Endothelial cell of umbilical vein (primary cell): ENCODE measurements at regions not wholly inside any gene's neighbourhood (a gene's known extent, or its start where the extent isn't known, plus 50 kb on each side); places are given as distances from the start of the nearest gene placed in this dataset.

Experiments
- BruUV-seq: library from RNA; stranded (reverse); fragments of 400-500 nt; replicated peaks from 2 replicates; lab custom pipeline; 2021; lab: Mats Ljungman, UMichigan
- CTCF ChIA-PET: fragments of 300-600, 350-600 bp; sonication (Branson Sonifier 250); formaldehyde crosslinking; loops from one replicate; lab custom pipeline; 2021; ENCODE audit warnings: antibody characterized with exemption, inconsistent platforms; lab: Charles Lee
- POLR2A ChIA-PET: fragments of 300-600, 350-600 bp; sonication (Branson Sonifier 250); formaldehyde crosslinking; loops from one replicate; lab custom pipeline; 2021; ENCODE audit warnings: antibody characterized with exemption, inconsistent platforms; lab: Charles Lee
- DNase-seq: peaks from one replicate; pipeline ENCODE4 v3.0.0-alpha.2; 2011; ENCODE audit warnings: low read depth, low spot score
- FAIRE-seq: peaks from 2 replicates; lab custom pipeline; 2011; peaks lifted over from hg19 to GRCh38; lab: Jason Lieb, UNC
- H2AFZ ChIP-seq: 2 replicates; pipeline ENCODE4 v1.6.0; 2012; ENCODE audit warnings: low read depth, low read length, control low read depth, inconsistent platforms
- H3K27ac ChIP-seq: 2 replicates; pipeline ENCODE4 v1.5.1; 2011; ENCODE audit warnings: low read depth, mild to moderate bottlenecking, control low read depth, low read length, moderate library complexity; ENCODE audit not compliant: insufficient read depth
- H3K27me3 ChIP-seq, 2 experiments: 2 replicates each; pipeline versions ENCODE4 v1.6.0 to v1.6.1; 2011; ENCODE audit warnings: low read length in 2 of 2, mixed read lengths in 1 of 2; ENCODE audit not compliant: control insufficient read depth in 2 of 2, insufficient read depth in 2 of 2
- H3K36me3 ChIP-seq, 2 experiments: 2 replicates in 1 of 2; 3 replicates in 1 of 2; pipeline ENCODE4 v1.5.1; 2011; ENCODE audit warnings: low read length in 2 of 2, mild to moderate bottlenecking in 1 of 2, moderate library complexity in 1 of 2; ENCODE audit not compliant: control insufficient read depth in 2 of 2, insufficient read depth in 2 of 2; ENCODE audit errors: extremely low read depth in 1 of 2
- H3K4me1 ChIP-seq: 3 replicates; pipeline ENCODE4 v1.5.1; 2011; ENCODE audit warnings: mild to moderate bottlenecking, low read length; ENCODE audit not compliant: control insufficient read depth, insufficient read depth; ENCODE audit errors: extremely low read depth
- H3K4me2 ChIP-seq: 2 replicates; pipeline ENCODE4 v1.6.1; 2011; ENCODE audit warnings: low read length, control low read depth, mixed read lengths; ENCODE audit not compliant: insufficient read depth
- H3K4me3 ChIP-seq, 3 experiments: fragments of 200-600 bp in 1 of 3; sonication (generic), shearing (Covaris generic) in 1 of 3; replicated peaks in 1 of 3; 2 replicates each; pipeline ENCODE4 v1.5.1; 2011 to 2016; ENCODE audit warnings: control low read depth in 3 of 3, low read length in 3 of 3, mild to moderate bottlenecking in 2 of 3, inconsistent platforms in 1 of 3, low read depth in 1 of 3, moderate library complexity in 1 of 3; ENCODE audit not compliant: insufficient read depth in 1 of 3
- H3K79me2 ChIP-seq: 2 replicates; pipeline ENCODE4 v1.6.0; 2012; ENCODE audit warnings: low read length, inconsistent platforms; ENCODE audit not compliant: control insufficient read depth, insufficient read depth
- H3K9ac ChIP-seq: replicated peaks from 2 replicates; pipeline ENCODE3; 2011; ENCODE audit warnings: low read length, control low read depth; ENCODE audit not compliant: insufficient read depth; ENCODE audit errors: extremely low read depth
- H3K9me1 ChIP-seq: replicated peaks from 3 replicates; pipeline ENCODE4 v1.6.0; 2011; ENCODE audit warnings: mild to moderate bottlenecking, low read length; ENCODE audit not compliant: control insufficient read depth, insufficient read depth; ENCODE audit errors: extremely low read depth
- H3K9me3 ChIP-seq: replicated peaks from 2 replicates; pipeline ENCODE4 v1.5.1; 2012; ENCODE audit warnings: low read length, inconsistent platforms; ENCODE audit not compliant: control insufficient read depth, insufficient read depth
- H4K20me1 ChIP-seq: replicated peaks from 2 replicates; pipeline ENCODE3; 2011; ENCODE audit warnings: mild to moderate bottlenecking, low read length; ENCODE audit not compliant: control insufficient read depth, insufficient read depth; ENCODE audit errors: extremely low read depth
- EZH2 ChIP-seq: IDR thresholded peaks from 2 replicates; pipeline ENCODE4 v1.6.1; 2012; ENCODE audit warnings: borderline replicate concordance, low read depth, mild to moderate bottlenecking, moderate library complexity, low read length, inconsistent platforms; ENCODE audit not compliant: severe bottlenecking
- FOS ChIP-seq: IDR thresholded peaks from 2 replicates; pipeline ENCODE4 v1.6.1; 2011; ENCODE audit warnings: mild to moderate bottlenecking, low read length, moderate library complexity, borderline replicate concordance; ENCODE audit not compliant: insufficient read depth
- GATA2 ChIP-seq: IDR thresholded peaks from 2 replicates; pipeline ENCODE4 v1.7.0; 2011; ENCODE audit warnings: low read depth, mild to moderate bottlenecking, moderate library complexity, mixed read lengths, low read length; ENCODE audit not compliant: insufficient read length, insufficient read depth
- JUN ChIP-seq: IDR thresholded peaks from 2 replicates; pipeline ENCODE4 v1.6.1; 2011; ENCODE audit warnings: borderline replicate concordance, low read depth; ENCODE audit not compliant: insufficient read length, insufficient read depth
- MYC ChIP-seq: IDR thresholded peaks from one replicate; pipeline ENCODE4 v1.6.1; 2011; ENCODE audit warnings: mild to moderate bottlenecking, low read depth, low read length
- POLR2A ChIP-seq: IDR thresholded peaks from 2 replicates; pipeline ENCODE4 v1.6.1; 2012; ENCODE audit warnings: low read depth, mild to moderate bottlenecking, control low read depth, low read length
- POLR2AphosphoS5 ChIP-seq: IDR thresholded peaks from 2 replicates; pipeline ENCODE4 v1.6.1; 2012; ENCODE audit warnings: low read depth, mild to moderate bottlenecking, control low read depth, low read length, moderate library complexity; ENCODE audit not compliant: insufficient read depth
- dilution Hi-C: fragments of 300-500 bp; cut with MboI; formaldehyde crosslinking; loops from one replicate; pipeline ENCODE4 v1.15.0; 2019; ENCODE audit warnings: low sequenced_read_pairs; ENCODE audit not compliant: extremely low pct_ligation_motif_present
- intact Hi-C: fragments of 100-400 bp; cut with micrococcal nuclease; formaldehyde crosslinking; loops from one replicate; pipeline ENCODE4 v1.10.0; 2022
- TF ChIP-seq, protein P1 (sequence below): IDR thresholded peaks from 2 replicates; pipeline ENCODE4 v1.6.1; 2011; ENCODE audit not compliant: insufficient read depth, insufficient read length
- TF ChIP-seq, protein P2 (sequence below), 2 donors: IDR thresholded peaks; 1 replicate in 1 of 2; 2 replicates in 1 of 2; pipeline ENCODE4 v1.5.1; 2011; ENCODE audit warnings: low read length in 2 of 2, mild to moderate bottlenecking in 2 of 2, moderate library complexity in 2 of 2, control low read depth in 1 of 2, inconsistent platforms in 1 of 2, low read depth in 1 of 2; ENCODE audit not compliant: insufficient read depth in 1 of 2; ENCODE audit errors: extremely low read depth in 1 of 2

DNA sequence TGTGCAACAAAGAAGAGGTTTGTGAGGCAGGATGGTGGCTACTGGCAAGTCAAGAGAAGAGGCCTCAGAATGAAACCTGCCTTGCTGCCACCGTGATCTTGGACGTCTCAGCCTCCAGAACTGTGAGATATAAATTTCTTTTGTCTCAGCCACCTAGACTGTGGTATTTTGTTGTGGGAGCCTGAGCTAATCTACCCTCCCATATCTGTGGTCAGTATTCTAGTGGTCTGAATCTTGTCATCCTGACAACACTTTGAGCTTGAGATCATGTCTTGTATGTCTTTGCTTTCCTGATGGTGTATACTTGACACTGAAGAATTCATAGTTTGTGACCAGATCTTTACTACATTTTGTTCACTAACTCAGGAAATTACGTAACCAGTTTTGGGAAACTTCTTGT, 240.6 kb upstream of the GOLIM4 start:
- ChIA-PET POLR2A (no interaction called here), CTCF (no interaction called here)
- Histone ChIP-seq H3K4me2 (no peak overlapping the region), H2AFZ (no peak overlapping the region), H3K4me1 (no peaks in the 10 kb centered on the region), H3K79me2 (no peaks in the 10 kb centered on the region), H3K27ac (no peak overlapping the region), H3K9ac (no peak overlapping the region), H3K9me1 (no peaks in the 10 kb centered on the region), H4K20me1 (no peaks in the 10 kb centered on the region), H3K9me3 (no peaks in the 10 kb centered on the region), H3K36me3 (no peaks in the 10 kb centered on the region), H3K27me3 (no peaks in the 10 kb centered on the region), H3K4me3 (no peak overlapping the region)
- TF ChIP-seq EZH2 (no peak), POLR2AphosphoS5 (no peak), MYC (no peak), GATA2 (no peak), POLR2A (no peak), JUN (no peak), FOS (no peak)
- TF ChIP-seq, protein P1, sequence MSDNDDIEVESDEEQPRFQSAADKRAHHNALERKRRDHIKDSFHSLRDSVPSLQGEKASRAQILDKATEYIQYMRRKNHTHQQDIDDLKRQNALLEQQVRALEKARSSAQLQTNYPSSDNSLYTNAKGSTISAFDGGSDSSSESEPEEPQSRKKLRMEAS = no peak
- TF ChIP-seq, protein P2, sequence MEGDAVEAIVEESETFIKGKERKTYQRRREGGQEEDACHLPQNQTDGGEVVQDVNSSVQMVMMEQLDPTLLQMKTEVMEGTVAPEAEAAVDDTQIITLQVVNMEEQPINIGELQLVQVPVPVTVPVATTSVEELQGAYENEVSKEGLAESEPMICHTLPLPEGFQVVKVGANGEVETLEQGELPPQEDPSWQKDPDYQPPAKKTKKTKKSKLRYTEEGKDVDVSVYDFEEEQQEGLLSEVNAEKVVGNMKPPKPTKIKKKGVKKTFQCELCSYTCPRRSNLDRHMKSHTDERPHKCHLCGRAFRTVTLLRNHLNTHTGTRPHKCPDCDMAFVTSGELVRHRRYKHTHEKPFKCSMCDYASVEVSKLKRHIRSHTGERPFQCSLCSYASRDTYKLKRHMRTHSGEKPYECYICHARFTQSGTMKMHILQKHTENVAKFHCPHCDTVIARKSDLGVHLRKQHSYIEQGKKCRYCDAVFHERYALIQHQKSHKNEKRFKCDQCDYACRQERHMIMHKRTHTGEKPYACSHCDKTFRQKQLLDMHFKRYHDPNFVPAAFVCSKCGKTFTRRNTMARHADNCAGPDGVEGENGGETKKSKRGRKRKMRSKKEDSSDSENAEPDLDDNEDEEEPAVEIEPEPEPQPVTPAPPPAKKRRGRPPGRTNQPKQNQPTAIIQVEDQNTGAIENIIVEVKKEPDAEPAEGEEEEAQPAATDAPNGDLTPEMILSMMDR (IDR thresholded peaks at IDR 0.05; ENCODE audit: extremely low read depth in 1 of 2, insufficient read depth in 1 of 2, low read depth in 1 of 2, low read length in 2 of 2) = no peak
- dilution Hi-C loops = no loop called here
- DNase-seq (no peak), FAIRE-seq (no peak)
- intact Hi-C loops = no loop called here
- BruUV-seq = no TSS peak
